ENCODE measurements at regions not wholly inside any gene's neighbourhood (a gene's known extent, or its start where the extent isn't known, plus 50 kb on each side); places are given as distances from the start of the nearest gene placed in this dataset.

GRCh38 chr6:87919416-87919815 lies 128.2 kb upstream of the SPACA1 start:
- TF ChIP-seq, protein P1, sequence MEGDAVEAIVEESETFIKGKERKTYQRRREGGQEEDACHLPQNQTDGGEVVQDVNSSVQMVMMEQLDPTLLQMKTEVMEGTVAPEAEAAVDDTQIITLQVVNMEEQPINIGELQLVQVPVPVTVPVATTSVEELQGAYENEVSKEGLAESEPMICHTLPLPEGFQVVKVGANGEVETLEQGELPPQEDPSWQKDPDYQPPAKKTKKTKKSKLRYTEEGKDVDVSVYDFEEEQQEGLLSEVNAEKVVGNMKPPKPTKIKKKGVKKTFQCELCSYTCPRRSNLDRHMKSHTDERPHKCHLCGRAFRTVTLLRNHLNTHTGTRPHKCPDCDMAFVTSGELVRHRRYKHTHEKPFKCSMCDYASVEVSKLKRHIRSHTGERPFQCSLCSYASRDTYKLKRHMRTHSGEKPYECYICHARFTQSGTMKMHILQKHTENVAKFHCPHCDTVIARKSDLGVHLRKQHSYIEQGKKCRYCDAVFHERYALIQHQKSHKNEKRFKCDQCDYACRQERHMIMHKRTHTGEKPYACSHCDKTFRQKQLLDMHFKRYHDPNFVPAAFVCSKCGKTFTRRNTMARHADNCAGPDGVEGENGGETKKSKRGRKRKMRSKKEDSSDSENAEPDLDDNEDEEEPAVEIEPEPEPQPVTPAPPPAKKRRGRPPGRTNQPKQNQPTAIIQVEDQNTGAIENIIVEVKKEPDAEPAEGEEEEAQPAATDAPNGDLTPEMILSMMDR (IDR thresholded peaks at IDR 0.05) = no peak
- Histone ChIP-seq H3K4me3 (no peak overlapping the region), H3K27ac (no peak overlapping the region), H3K27me3 (replicated peaks; ENCODE audit: insufficient read depth) (no peaks in the 10 kb centered on the region), H3K9me3 (no peaks in the 10 kb centered on the region), H3K4me1 (ENCODE audit: control insufficient read depth in 1 of 2, low read depth in 2 of 2) (peaks cover 0 to 5% of the 10 kb centered on the region in 2 donors), H3K36me3 (no peaks in the 10 kb centered on the region)
- DNase-seq (ENCODE audit: low spot score) (no peak), ATAC-seq (ENCODE audit: insufficient number of reproducible peaks, low FRiP score, low read depth) (no peak)

DNA sequence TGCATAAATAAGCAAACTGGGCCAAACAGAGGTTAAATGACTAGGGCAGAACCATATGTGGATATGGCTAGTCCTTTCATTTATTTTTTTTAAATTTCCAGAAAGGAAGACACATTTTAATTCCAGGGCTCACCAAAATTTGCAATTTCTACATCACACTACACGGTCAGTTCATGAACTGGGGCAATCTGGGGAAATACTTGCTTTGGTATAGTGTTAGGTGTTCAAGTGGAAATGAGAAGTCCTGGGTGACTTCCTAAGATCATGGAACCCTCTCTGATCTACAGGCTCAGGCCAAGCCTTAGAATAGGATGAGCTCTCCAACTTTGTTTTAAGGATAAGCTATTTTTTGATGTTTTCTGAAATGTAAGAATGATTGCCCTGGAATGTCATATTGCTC lies 128.6 kb upstream of the SPACA1 start:
- Histone ChIP-seq H3K36me3 (no peaks in the 10 kb centered on the region), H3K4me1 (ENCODE audit: control insufficient read depth in 1 of 2, low read depth in 2 of 2) (peaks cover 0 to 5% of the 10 kb centered on the region in 2 donors), H3K9me3 (no peaks in the 10 kb centered on the region), H3K27ac (no peak overlapping the region), H3K4me3 (no peak overlapping the region), H3K27me3 (replicated peaks; ENCODE audit: insufficient read depth) (no peaks in the 10 kb centered on the region)
- ATAC-seq (ENCODE audit: insufficient number of reproducible peaks, low FRiP score, low read depth) = no peak
- DNase-seq (ENCODE audit: low spot score) = no peak
- TF ChIP-seq, protein P1 (IDR thresholded peaks at IDR 0.05) = no peak

GRCh38 chr6:87918461-87918941 lies 129.1 kb upstream of the SPACA1 start:
- Histone ChIP-seq H3K4me3 (no peak overlapping the region), H3K27ac (no peak overlapping the region), H3K36me3 (no peaks in the 10 kb centered on the region), H3K4me1 (ENCODE audit: control insufficient read depth in 1 of 2, low read depth in 2 of 2) (peaks cover 0 to 5% of the 10 kb centered on the region in 2 donors), H3K9me3 (no peaks in the 10 kb centered on the region), H3K27me3 (replicated peaks; ENCODE audit: insufficient read depth) (no peaks in the 10 kb centered on the region)
- TF ChIP-seq, protein P1 (IDR thresholded peaks at IDR 0.05) = no peak
- ATAC-seq (ENCODE audit: insufficient number of reproducible peaks, low FRiP score, low read depth) (no peak), DNase-seq (ENCODE audit: low spot score) (no peak)

DNA sequence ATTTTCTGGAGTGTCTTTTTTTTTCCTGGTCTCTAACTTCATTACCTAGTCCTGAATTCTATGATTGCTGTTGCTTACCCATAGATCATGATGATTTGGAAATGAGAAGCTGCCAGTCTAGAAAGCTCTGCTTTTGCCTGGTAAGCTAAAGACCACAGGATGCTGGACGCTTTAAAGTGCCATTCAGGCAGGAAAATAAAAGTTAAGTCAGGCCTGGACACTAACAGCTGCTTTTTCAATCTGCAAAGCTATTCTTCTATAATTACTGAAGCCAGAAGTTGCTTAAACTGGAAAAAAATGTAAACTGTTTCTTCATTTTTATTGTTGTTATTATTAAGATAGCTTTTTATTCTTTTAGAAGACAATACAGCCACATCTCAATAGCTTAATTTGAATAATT lies 129.8 kb upstream of the SPACA1 start:
- ATAC-seq (ENCODE audit: insufficient number of reproducible peaks, low FRiP score, low read depth) (no peak), DNase-seq (ENCODE audit: low spot score) (no peak)
- no peaks in the 10 kb centered on the region for H3K9me3 ChIP-seq
- no peak overlapping the region for H3K4me3 ChIP-seq
- peaks cover 0 to 5% of the 10 kb centered on the region in 2 donors for H3K4me1 ChIP-seq (ENCODE audit: control insufficient read depth in 1 of 2, low read depth in 2 of 2)
- no peaks in the 10 kb centered on the region for H3K36me3 ChIP-seq
- TF ChIP-seq, protein P1 (IDR thresholded peaks at IDR 0.05) = no peak
- H3K27me3 ChIP-seq (replicated peaks; ENCODE audit: insufficient read depth) = no peaks in the 10 kb centered on the region
- no peak overlapping the region for H3K27ac ChIP-seq

- no peak overlapping the region for H3K4me3 ChIP-seq
- H3K9me3 ChIP-seq = no peaks in the 10 kb centered on the region
- no peak overlapping the region for H3K27ac ChIP-seq
- H3K27me3 ChIP-seq (replicated peaks; ENCODE audit: insufficient read depth) = no peaks in the 10 kb centered on the region
- H3K36me3 ChIP-seq = no peaks in the 10 kb centered on the region
- TF ChIP-seq, protein P1 (IDR thresholded peaks at IDR 0.05) = no peak
- DNase-seq (ENCODE audit: low spot score) (no peak), ATAC-seq (ENCODE audit: insufficient number of reproducible peaks, low FRiP score, low read depth) (no peak)
- H3K4me1 ChIP-seq (ENCODE audit: control insufficient read depth in 1 of 2, low read depth in 2 of 2) = peaks cover 0 to 5% of the 10 kb centered on the region in 2 donors
These were observed 131.2 kb upstream of the SPACA1 start for GRCh38 chr6:87916446-87916845.
